K562 (cell line): ENCODE measurements at regions not wholly inside any gene's neighbourhood (a gene's known extent, or its start where the extent isn't known, plus 50 kb on each side); places are given as distances from the start of the nearest gene placed in this dataset.

Experiments
- ATAC-seq: fragments of 200-7000 bp; cut with Tn5 transposase; 3 replicates; pipeline ENCODE4 v1.9.1; 2020; ENCODE audit warnings: moderate library complexity
- BruUV-seq: library from RNA; stranded (reverse); fragments of 400-500 nt; replicated peaks from 2 replicates; lab custom pipeline; 2021; lab: Mats Ljungman, UMichigan
- CTCF ChIA-PET: fragments of 300-600 bp; formaldehyde crosslinking; extraction: SDS; loops from one replicate; lab custom pipeline; 2021; ENCODE audit warnings: low intra/inter-chr PET ratio; lab: Yijun Ruan, JAX
- POLR2A ChIA-PET: fragments of 300-600, 350-650 bp; sonication (Branson Sonifier 250); formaldehyde crosslinking; extraction: SDS; loops from one replicate; lab custom pipeline; 2021; ENCODE audit warnings: antibody characterized with exemption, inconsistent platforms; lab: Yijun Ruan, JAX
- DNase-seq, 4 experiments: peaks; one replicate each; pipeline versions ENCODE4 v3.0.0 to v3.0.0-alpha.2; 2011 to 2018; ENCODE audit warnings: low spot score in 3 of 4, mixed read lengths in 3 of 4; ENCODE audit errors: extremely low read depth in 1 of 4
- FAIRE-seq: peaks from 2 replicates; lab custom pipeline; 2011; peaks lifted over from hg19 to GRCh38; lab: Jason Lieb, UNC
- H2AFZ ChIP-seq: 2 replicates; pipeline ENCODE4 v1.6.0; 2011; ENCODE audit warnings: low read depth, low read length, control low read depth, inconsistent platforms
- H3K27ac ChIP-seq: fragments of 200-600 bp; 3 replicates; pipeline ENCODE4 v1.8.0; 2011; ENCODE audit warnings: low read depth, mild to moderate bottlenecking, control low read depth, inconsistent platforms, low read length, moderate library complexity, mixed read lengths; ENCODE audit errors: extremely low read depth
- H3K27me3 ChIP-seq, 2 experiments: fragments of 300-600 bp in 1 of 2; 2 replicates in 1 of 2; 3 replicates in 1 of 2; pipeline versions ENCODE4 v1.6.0 to v1.8.0; 2011; ENCODE audit warnings: inconsistent platforms in 2 of 2, low read length in 2 of 2, mild to moderate bottlenecking in 1 of 2, mixed read lengths in 1 of 2, moderate library complexity in 1 of 2; ENCODE audit not compliant: control insufficient read depth in 2 of 2, insufficient read depth in 2 of 2
- H3K36me3 ChIP-seq: fragments of 300-600 bp; 3 replicates; pipeline ENCODE4 v1.8.0; 2011; ENCODE audit warnings: mild to moderate bottlenecking, low read length, inconsistent platforms; ENCODE audit not compliant: control insufficient read depth, insufficient read depth
- H3K4me1 ChIP-seq, 2 experiments: fragments of 200-600 bp in 1 of 2; replicated peaks in 1 of 2; 2 replicates in 1 of 2; 3 replicates in 1 of 2; pipeline versions ENCODE4 v1.5.1 to v1.8.0; 2011; ENCODE audit warnings: inconsistent platforms in 2 of 2, low read length in 2 of 2, mild to moderate bottlenecking in 1 of 2, mixed read lengths in 1 of 2, moderate library complexity in 1 of 2; ENCODE audit not compliant: control insufficient read depth in 2 of 2, insufficient read depth in 2 of 2
- H3K4me2 ChIP-seq: 2 replicates; pipeline ENCODE4 v1.6.1; 2011; ENCODE audit warnings: low read length, control low read depth, inconsistent platforms, mixed read lengths; ENCODE audit not compliant: insufficient read depth
- H3K4me3 ChIP-seq: fragments of 200-600 bp; sonication (generic), shearing (Covaris generic); 2 replicates; pipeline ENCODE4 v1.5.1; 2016; ENCODE audit warnings: control low read depth, inconsistent platforms
- H3K79me2 ChIP-seq: fragments of 200-600 bp; 3 replicates; pipeline ENCODE4 v1.8.0; 2011; ENCODE audit warnings: low read length, inconsistent platforms; ENCODE audit not compliant: control insufficient read depth, insufficient read depth
- H3K9ac ChIP-seq, 2 experiments: 2 replicates each; pipeline versions ENCODE4 v1.6.0 to v1.6.1; 2011; ENCODE audit warnings: low read depth in 2 of 2, low read length in 2 of 2, control low read depth in 1 of 2, inconsistent platforms in 1 of 2, mild to moderate bottlenecking in 1 of 2, mixed read lengths in 1 of 2; ENCODE audit not compliant: insufficient read depth in 1 of 2
- H3K9me1 ChIP-seq: one replicate; pipeline ENCODE4 v1.6.0; 2011; ENCODE audit warnings: inconsistent platforms, mild to moderate bottlenecking, low read length, moderate library complexity; ENCODE audit not compliant: control insufficient read depth, insufficient read depth
- H3K9me3 ChIP-seq: replicated peaks from 2 replicates; pipeline ENCODE4 v1.5.1; 2011; ENCODE audit warnings: low read depth, low read length, inconsistent platforms; ENCODE audit not compliant: control insufficient read depth, insufficient read depth
- H4K20me1 ChIP-seq: replicated peaks from 2 replicates; pipeline ENCODE4 v1.6.1; 2011; ENCODE audit warnings: low read length, inconsistent platforms, mixed read lengths; ENCODE audit not compliant: control insufficient read depth, insufficient read depth
- CXXC5 ChIP-seq: fragments of 250-450 bp; sonication (Bioruptor Pico); IDR thresholded peaks from 2 replicates; pipeline ENCODE4 v1.8.0; 2022; ENCODE audit warnings: inconsistent platforms, mild to moderate bottlenecking, moderate library complexity
- EP300 ChIP-seq: IDR thresholded peaks from 2 replicates; pipeline ENCODE4 v1.6.1; 2012; ENCODE audit warnings: low read length, improper control_type of control experiment
- GABPA ChIP-seq: fragments of 200-800 bp; sonication (Bioruptor generic); conservative IDR thresholded peaks from 2 replicates; pipeline ENCODE4 v1.6.1; 2016; ENCODE audit warnings: low read depth, missing genetic modification characterization, missing compliant biosample characterization
- LEF1 ChIP-seq: fragments of 450-650 bp; IDR thresholded peaks from 2 replicates; pipeline ENCODE4 v1.6.1; 2016; ENCODE audit warnings: mild to moderate bottlenecking
- ZNF121 ChIP-seq: sonication (generic); formaldehyde crosslinking; conservative IDR thresholded peaks from 2 replicates; pipeline ENCODE4 v1.8.0; 2022; ENCODE audit warnings: missing genetic modification reagents
- WGBS: fragments of 100-300 bp; shearing (Covaris generic); methylation state at CpG from one replicate; pipeline ENCODE4 v1.1.6; 2016; ENCODE audit warnings: low coverage, mixed read lengths; ENCODE audit not compliant: insufficient coverage; ENCODE audit errors: missing lambda C conversion rate; 5-methylcytosine and 5-hydroxymethylcytosine counted together
- in situ Hi-C: fragments of 300-500 bp; cut with MboI; formaldehyde crosslinking; loops from 4 replicates; pipeline ENCODE4 v1.15.0; 2018; ENCODE audit warnings: inconsistent platforms, mixed read lengths
- intact Hi-C: fragments of 100-400 bp; cut with micrococcal nuclease; formaldehyde crosslinking; loops from 2 replicates; pipeline ENCODE4 v1.14.2; 2022
- TF ChIP-seq, protein P1 (sequence below): fragments of 450-650 bp; IDR thresholded peaks from 2 replicates; pipeline ENCODE4 v1.6.1; 2016; ENCODE audit warnings: missing biosample characterization, missing genetic modification characterization
- TF ChIP-seq, protein P2 (sequence below): IDR thresholded peaks from 2 replicates; pipeline ENCODE4 v1.6.1; 2011; ENCODE audit not compliant: insufficient read length; ENCODE audit errors: extremely low read depth
- TF ChIP-seq, protein P3 (sequence below): fragments of 450-650 bp; IDR thresholded peaks from 2 replicates; pipeline ENCODE4 v1.6.1; 2018; ENCODE audit warnings: mild to moderate bottlenecking, low read depth; ENCODE audit not compliant: partially characterized antibody
- TF ChIP-seq, protein P4 (sequence below), 2 experiments: fragments of 200-800 bp in 1 of 2; sonication (Bioruptor generic) in 1 of 2; sonication (generic) in 1 of 2; formaldehyde crosslinking in 1 of 2; IDR thresholded peaks in 1 of 2; conservative IDR thresholded peaks in 1 of 2; 2 replicates each; pipeline versions ENCODE4 v1.5.0 to v1.6.1; 2016 to 2020; ENCODE audit warnings: missing compliant biosample characterization in 1 of 2, missing genetic modification characterization in 1 of 2, missing genetic modification reagents in 1 of 2

DNA sequence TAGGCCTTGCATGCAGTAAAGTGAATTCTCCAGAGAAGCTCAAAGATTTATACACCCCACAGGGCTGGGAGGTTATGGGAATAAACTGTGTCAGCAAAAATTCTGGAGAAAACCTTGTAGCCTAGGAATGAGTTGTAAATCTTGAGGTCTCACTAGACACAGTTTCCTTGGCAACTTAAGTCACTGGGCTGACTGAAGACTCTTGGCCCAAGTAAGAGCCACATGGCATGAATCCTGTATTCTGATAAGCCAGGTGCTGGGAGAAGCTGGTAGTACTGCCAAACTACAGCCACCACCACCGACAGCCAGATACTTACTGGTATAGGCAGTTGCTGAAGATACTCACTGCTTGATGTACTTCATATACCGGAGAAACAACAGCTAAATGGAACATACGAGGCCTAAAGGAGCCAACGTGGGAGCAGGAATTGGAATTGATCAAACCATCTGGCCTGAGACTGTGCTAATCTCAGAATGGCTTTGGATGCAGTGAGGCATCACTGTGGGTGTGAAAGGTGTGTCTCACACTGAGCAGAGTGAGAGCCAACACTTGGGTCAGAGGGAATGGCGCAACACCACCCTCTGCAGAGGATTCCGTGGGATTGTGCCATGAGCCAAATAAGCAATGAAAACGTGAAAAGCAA is 102.8 kb upstream of the TMCC3 start (continued):
- TF ChIP-seq, protein P1, sequence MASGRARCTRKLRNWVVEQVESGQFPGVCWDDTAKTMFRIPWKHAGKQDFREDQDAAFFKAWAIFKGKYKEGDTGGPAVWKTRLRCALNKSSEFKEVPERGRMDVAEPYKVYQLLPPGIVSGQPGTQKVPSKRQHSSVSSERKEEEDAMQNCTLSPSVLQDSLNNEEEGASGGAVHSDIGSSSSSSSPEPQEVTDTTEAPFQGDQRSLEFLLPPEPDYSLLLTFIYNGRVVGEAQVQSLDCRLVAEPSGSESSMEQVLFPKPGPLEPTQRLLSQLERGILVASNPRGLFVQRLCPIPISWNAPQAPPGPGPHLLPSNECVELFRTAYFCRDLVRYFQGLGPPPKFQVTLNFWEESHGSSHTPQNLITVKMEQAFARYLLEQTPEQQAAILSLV (tag), result no peak
- TF ChIP-seq EP300, result no peak
- no peak for TF ChIP-seq CXXC5
- no peak for TF ChIP-seq GABPA (tag)
- TF ChIP-seq, protein P2, sequence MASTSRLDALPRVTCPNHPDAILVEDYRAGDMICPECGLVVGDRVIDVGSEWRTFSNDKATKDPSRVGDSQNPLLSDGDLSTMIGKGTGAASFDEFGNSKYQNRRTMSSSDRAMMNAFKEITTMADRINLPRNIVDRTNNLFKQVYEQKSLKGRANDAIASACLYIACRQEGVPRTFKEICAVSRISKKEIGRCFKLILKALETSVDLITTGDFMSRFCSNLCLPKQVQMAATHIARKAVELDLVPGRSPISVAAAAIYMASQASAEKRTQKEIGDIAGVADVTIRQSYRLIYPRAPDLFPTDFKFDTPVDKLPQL, result no peak

DNA sequence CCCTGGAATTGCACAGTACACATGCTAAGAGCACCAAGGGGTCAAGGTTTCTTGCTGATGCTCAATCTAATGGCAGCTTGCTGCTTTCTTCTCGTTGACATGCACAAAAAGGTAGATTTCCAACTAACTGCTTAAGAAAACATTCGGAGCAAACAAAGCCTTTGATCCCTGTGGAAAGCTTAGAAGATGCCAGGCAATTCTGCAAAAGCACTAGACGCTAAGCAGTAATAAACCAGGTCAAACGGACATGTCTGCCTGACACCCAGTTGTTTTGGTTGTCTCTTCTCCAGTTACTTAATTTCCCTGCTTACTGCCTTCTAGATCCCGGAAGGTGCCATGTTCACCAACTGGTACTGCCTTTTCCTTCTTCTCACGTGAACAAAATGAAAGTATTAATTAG is 100.5 kb upstream of the TMCC3 start:
- intact Hi-C loops, result no loop called here
- H3K79me2 ChIP-seq, result no peaks in the 10 kb centered on the region
- under 1% methylated on average over 6 of the region's 6 CpGs for WGBS
- H3K4me3 ChIP-seq, result no peak overlapping the region
- peaks cover 16 to 31% of the 10 kb centered on the region in 2 experiments; a peak in 4 of 5 replicates for H3K27me3 ChIP-seq
- in situ Hi-C loops, result no loop called here
- no peak overlapping the region for H3K9ac ChIP-seq
- BruUV-seq, result no TSS peak
- no peaks in the 10 kb centered on the region for H4K20me1 ChIP-seq
- FAIRE-seq (no peak), DNase-seq (no peak), ATAC-seq (no peak)
- no peak overlapping the region for H3K27ac ChIP-seq
- no peak overlapping the region for H2AFZ ChIP-seq
- H3K36me3 ChIP-seq, result no peaks in the 10 kb centered on the region
- ChIA-PET POLR2A (no interaction called here), CTCF (no interaction called here)
- no peaks in the 10 kb centered on the region for H3K4me1 ChIP-seq
- no peak overlapping the region for H3K4me2 ChIP-seq
- H3K9me3 ChIP-seq, result no peaks in the 10 kb centered on the region
- H3K9me1 ChIP-seq, result no peaks in the 10 kb centered on the region
- TF ChIP-seq, protein P3, sequence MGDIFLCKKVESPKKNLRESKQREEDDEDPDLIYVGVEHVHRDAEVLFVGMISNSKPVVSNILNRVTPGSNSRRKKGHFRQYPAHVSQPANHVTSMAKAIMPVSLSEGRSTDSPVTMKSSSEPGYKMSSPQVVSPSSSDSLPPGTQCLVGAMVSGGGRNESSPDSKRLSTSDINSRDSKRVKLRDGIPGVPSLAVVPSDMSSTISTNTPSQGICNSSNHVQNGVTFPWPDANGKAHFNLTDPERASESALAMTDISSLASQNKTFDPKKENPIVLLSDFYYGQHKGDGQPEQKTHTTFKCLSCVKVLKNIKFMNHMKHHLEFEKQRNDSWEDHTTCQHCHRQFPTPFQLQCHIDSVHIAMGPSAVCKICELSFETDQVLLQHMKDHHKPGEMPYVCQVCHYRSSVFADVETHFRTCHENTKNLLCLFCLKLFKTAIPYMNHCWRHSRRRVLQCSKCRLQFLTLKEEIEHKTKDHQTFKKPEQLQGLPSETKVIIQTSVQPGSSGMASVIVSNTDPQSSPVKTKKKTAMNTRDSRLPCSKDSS, result no peak
- TF ChIP-seq LEF1 (no peak), ZNF121 (CRISPR knock-in tag) (no peak)
- TF ChIP-seq, protein P4, sequence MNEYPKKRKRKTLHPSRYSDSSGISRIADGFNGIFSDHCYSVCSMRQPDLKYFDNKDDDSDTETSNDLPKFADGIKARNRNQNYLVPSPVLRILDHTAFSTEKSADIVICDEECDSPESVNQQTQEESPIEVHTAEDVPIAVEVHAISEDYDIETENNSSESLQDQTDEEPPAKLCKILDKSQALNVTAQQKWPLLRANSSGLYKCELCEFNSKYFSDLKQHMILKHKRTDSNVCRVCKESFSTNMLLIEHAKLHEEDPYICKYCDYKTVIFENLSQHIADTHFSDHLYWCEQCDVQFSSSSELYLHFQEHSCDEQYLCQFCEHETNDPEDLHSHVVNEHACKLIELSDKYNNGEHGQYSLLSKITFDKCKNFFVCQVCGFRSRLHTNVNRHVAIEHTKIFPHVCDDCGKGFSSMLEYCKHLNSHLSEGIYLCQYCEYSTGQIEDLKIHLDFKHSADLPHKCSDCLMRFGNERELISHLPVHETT (CRISPR knock-in tag; conservative IDR thresholded peaks at IDR 0.05 in 1 of 2, IDR thresholded peaks at IDR 0.05 in 1 of 2), result no peak
